Sigmoid colon (tissue), 3 donors: ENCODE measurements at regions not wholly inside any gene's neighbourhood (a gene's known extent, or its start where the extent isn't known, plus 50 kb on each side); places are given as distances from the start of the nearest gene placed in this dataset.

Source experiments
- POLR2A ChIP-seq, 2 donors: fragments of 450-650 bp; IDR thresholded peaks; one replicate each; pipeline ENCODE4 v1.6.1; 2016; ENCODE audit warnings: antibody characterized with exemption in 2 of 2, mild to moderate bottlenecking in 2 of 2, moderate library complexity in 2 of 2
- TF ChIP-seq, protein P1 (sequence below), 4 experiments: fragments of 450-650 bp in 3 of 4; fragments of 200-600 bp in 1 of 4; IDR thresholded peaks; one replicate each; pipeline ENCODE4 v1.5.1; 2016 to 2019; ENCODE audit warnings: antibody characterized with exemption in 4 of 4, mild to moderate bottlenecking in 3 of 4, moderate library complexity in 2 of 4

DNA sequence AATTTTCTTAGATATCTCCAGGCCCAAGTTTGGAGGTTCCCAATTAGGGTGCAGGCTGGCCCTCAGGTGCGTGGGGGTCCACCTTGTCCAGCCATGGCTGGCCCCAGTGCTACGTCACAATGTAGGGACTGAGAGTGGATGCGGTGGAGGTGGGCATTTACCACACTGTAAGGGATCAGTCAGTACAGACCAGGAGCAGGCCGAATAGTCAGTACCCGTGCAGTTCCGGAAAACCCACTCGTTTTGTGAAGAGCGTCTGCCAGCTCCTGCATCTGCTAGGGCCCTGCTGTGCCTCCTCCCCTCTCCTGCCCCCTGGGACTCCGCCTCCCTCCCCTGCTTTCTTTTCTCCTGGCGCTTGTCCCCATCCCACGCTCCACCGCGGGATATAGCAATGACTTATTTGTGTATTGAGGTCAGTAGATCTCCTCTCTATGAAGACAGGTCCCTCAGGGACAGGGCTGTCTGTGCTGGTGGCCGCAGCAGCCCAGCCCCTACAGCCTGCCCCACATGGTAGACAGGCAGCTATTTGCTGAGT is 50.4 kb upstream of the SEPTIN5 start:
- no peak for TF ChIP-seq POLR2A (IDR thresholded peaks at IDR 0.05)
- TF ChIP-seq, protein P1, sequence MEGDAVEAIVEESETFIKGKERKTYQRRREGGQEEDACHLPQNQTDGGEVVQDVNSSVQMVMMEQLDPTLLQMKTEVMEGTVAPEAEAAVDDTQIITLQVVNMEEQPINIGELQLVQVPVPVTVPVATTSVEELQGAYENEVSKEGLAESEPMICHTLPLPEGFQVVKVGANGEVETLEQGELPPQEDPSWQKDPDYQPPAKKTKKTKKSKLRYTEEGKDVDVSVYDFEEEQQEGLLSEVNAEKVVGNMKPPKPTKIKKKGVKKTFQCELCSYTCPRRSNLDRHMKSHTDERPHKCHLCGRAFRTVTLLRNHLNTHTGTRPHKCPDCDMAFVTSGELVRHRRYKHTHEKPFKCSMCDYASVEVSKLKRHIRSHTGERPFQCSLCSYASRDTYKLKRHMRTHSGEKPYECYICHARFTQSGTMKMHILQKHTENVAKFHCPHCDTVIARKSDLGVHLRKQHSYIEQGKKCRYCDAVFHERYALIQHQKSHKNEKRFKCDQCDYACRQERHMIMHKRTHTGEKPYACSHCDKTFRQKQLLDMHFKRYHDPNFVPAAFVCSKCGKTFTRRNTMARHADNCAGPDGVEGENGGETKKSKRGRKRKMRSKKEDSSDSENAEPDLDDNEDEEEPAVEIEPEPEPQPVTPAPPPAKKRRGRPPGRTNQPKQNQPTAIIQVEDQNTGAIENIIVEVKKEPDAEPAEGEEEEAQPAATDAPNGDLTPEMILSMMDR (IDR thresholded peaks at IDR 0.05) = no peak
